Sigmoid colon (tissue), 4 donors: ENCODE measurements at regions not wholly inside any gene's neighbourhood (a gene's known extent, or its start where the extent isn't known, plus 50 kb on each side); places are given as distances from the start of the nearest gene placed in this dataset.

Experiments
- EP300 ChIP-seq, 4 donors: sonication (generic); formaldehyde crosslinking; IDR thresholded peaks; one replicate each; pipeline ENCODE4 v1.6.1; 2017; ENCODE audit warnings: antibody characterized with exemption in 4 of 4
- POLR2A ChIP-seq, 2 donors: fragments of 450-650 bp; IDR thresholded peaks; one replicate each; pipeline ENCODE4 v1.6.1; 2016; ENCODE audit warnings: antibody characterized with exemption in 2 of 2, mild to moderate bottlenecking in 2 of 2, moderate library complexity in 2 of 2
- POLR2AphosphoS5 ChIP-seq, 4 donors: sonication (generic); formaldehyde crosslinking; IDR thresholded peaks; one replicate each; pipeline ENCODE4 v1.6.1; 2017; ENCODE audit warnings: antibody characterized with exemption in 4 of 4

DNA sequence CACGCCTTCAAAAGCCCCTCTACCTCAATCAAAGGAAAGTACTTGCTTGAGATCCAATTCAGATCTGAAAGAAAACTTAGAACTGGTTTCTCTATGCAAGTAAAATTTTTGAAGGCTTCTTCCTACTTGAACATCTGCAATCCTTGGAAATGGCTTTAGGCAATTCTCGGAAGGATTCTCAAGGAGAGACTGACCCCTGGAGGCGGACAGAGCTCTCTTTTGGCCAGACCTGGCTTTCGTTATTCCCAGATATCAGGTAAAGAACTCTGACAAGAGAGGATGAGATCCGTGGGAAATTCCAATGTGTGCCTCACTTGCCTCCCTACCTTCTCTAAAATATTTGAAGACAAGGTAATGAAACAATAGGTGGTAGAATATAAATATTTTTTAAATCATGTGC is 670.3 kb upstream of the FAM241A start:
- no peak for TF ChIP-seq EP300 (IDR thresholded peaks at IDR 0.05)
- no peak for TF ChIP-seq POLR2A (IDR thresholded peaks at IDR 0.05)
- no peak for TF ChIP-seq POLR2AphosphoS5 (IDR thresholded peaks at IDR 0.05)
